Stimulated activated naive CD8-positive, alpha-beta T cell treated with anti-CD3 and anti-CD28 coated beads, Interleukin-15, amount 100 ng/mL, for 72 hours (primary cell): ENCODE measurements at regions not wholly inside any gene's neighbourhood (a gene's known extent, or its start where the extent isn't known, plus 50 kb on each side); places are given as distances from the start of the nearest gene placed in this dataset.
A peak's percentile ranks its signal among the peaks of the same experiment; 100 is the strongest.

ENCODE experiments used
- ATAC-seq: fragments of 150-1000 bp; cut with Tn5 transposase; 2 replicates; pipeline ENCODE4 v1.10.0; 2021; ENCODE audit warnings: mild to moderate bottlenecking, moderate library complexity
- DNase-seq, 2 donors: peaks; one replicate each; pipeline ENCODE4 v3.0.0; 2021 to 2022
- H3K27ac Mint-ChIP-seq, 2 donors: one replicate each; pipeline ENCODE4 v1.8.0; 2022; ENCODE audit warnings: mild to moderate bottlenecking in 2 of 2, mixed read lengths in 2 of 2, moderate library complexity in 2 of 2
- H3K27me3 Mint-ChIP-seq: one replicate; pipeline ENCODE4 v1.8.0; 2022; ENCODE audit warnings: mixed read lengths
- H3K4me1 Mint-ChIP-seq: one replicate; pipeline ENCODE4 v1.8.0; 2022; ENCODE audit warnings: mild to moderate bottlenecking, mixed read lengths
- H3K4me3 Mint-ChIP-seq, 2 donors: one replicate each; pipeline ENCODE4 v1.8.0; 2022; ENCODE audit warnings: mild to moderate bottlenecking in 2 of 2, mixed read lengths in 2 of 2, moderate library complexity in 1 of 2
- H3K9me3 Mint-ChIP-seq, 2 donors: one replicate each; pipeline ENCODE4 v1.8.0; 2022; ENCODE audit warnings: mixed read lengths in 2 of 2

DNA sequence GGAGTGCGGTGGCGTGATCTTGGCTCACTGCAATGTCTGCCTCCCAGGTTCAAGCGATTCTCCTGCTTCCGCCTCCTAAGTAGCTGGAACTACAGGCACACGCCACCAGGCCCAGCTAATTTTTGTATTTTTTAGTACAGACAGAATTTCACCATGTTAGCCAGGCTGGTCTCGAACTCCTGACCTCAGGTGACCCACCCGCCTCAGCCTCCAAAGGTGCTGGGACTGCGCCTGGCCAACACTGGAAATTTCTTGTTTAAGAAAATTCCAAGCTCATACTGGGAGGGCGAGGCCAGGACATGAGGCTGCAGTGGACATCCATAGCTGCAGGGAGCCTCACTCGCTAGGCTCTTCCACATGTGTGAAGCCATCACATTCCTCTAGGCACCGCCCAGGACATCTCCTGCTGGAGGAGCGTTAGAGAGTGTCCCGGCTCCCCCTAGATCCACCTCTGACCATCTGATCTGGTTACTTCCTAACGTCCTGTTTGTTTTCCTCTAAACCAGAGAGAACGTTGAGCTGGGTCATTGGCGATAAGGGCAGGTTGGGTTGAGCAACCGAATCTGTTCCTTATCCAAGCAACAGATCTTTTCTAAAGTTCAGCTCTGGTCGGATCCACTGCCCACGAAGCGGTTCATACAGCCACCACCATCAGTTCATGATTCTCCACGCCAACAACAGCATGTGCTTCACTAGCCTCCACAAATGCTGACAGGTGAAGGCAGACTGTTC, 108.2 kb upstream of the MED13L start:
- no peaks in the 10 kb centered on the region for H3K9me3 Mint-ChIP-seq
- H3K4me3 Mint-ChIP-seq, result no peak overlapping the region
- no peak for ATAC-seq
- no peaks in the 10 kb centered on the region for H3K4me1 Mint-ChIP-seq
- no peak overlapping the region for H3K27ac Mint-ChIP-seq
- no peak for DNase-seq
- no peaks in the 10 kb centered on the region for H3K27me3 Mint-ChIP-seq

DNA sequence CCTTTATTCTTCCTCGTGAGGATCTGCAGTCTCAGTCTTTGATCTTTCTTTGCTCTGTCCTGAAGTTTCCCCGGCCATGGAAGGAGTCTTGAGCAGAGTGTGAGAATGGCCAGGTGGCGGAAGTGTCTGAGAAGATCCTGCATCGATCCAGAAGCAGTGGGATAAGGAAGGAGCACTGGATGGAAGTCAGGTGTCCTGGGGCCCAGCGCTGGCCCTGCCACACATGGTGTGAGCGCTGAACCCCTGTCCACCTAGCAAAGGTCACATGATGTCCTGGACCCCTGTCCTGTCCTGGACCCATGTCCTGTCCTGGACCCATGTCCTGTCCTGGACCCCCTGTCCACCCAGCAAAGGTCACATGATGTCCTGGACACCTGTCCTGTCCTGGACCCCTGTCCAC, 111.8 kb upstream of the MED13L start:
- Mint-ChIP-seq H3K9me3 (no peaks in the 10 kb centered on the region), H3K27ac (no peak overlapping the region), H3K4me3 (no peak overlapping the region), H3K4me1 (peaks cover 10% of the 10 kb centered on the region), H3K27me3 (no peaks in the 10 kb centered on the region)
- DNase-seq, result no peak
- no peak for ATAC-seq

DNA sequence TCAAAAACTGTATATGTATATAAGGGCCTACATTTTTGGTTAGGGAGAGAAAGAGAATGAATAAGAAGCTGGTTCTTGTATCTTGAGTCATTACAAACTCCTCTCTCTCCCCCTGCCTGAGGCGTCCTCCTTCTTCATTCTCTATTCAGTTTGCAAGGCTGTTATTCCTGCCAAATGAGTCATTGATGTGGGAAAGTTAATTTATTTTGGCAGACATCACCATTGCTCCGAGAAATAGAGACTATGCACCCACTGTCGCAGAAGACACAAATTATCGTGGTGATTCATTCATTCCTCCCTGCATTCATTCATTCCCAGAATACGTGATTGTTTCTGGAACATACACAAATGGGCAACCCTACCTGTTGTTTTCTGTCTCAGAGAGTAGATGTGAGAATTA, 112.5 kb upstream of the MED13L start:
- Mint-ChIP-seq H3K4me3 (no peak overlapping the region), H3K27ac (no peak overlapping the region), H3K27me3 (no peaks in the 10 kb centered on the region), H3K9me3 (no peaks in the 10 kb centered on the region), H3K4me1 (peaks cover 10% of the 10 kb centered on the region)
- ATAC-seq, result no peak
- no peak for DNase-seq

DNA sequence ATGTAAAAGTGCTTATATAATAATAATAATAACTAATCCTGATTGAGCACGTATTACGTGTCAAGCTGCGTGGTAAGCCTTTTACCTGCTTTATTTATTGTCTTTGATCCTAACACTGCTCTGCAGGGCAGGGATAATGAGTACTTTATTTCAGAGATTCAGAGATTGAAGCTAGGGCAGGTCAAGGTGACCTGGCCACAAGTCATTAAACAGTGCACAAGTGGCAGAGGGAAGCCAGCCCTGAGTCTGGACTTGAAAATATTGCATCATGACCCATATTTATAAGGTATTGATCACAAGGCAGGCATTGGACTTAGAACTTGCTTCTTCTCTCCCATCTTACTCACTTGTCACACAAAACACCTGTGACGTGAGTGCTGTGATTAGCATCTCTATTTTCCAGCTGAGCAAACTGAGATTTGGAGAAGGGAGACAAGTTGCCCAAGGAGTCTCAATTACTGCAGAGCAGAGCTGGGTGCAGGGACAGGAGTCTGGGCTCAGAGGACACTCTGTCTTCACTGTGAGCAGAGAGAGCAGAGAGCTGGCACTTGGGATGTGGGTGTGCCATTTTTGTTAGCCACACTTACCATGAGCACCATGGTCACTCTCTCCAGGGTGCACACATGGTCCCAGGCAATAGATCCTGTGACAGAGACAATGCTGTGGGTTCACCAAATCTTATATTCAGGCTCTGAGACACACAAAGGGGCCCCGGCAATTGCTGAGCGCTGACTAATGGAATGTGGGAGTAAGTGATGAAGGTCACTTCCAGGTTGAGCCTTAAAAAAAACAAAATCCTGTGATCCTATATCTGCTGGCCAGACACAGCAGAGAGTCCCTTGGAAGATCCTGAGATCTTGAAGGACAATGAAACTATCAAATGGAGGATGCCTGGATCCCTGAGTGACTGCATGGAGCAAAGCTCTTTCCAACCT, 113.2 kb upstream of the MED13L start:
- DNase-seq, result no peak
- no peak overlapping the region for H3K4me3 Mint-ChIP-seq
- H3K27ac Mint-ChIP-seq, result peak overlapping the region in 1 of 2 donors; percentile 65
- H3K9me3 Mint-ChIP-seq, result no peaks in the 10 kb centered on the region
- H3K27me3 Mint-ChIP-seq, result no peaks in the 10 kb centered on the region
- no peak for ATAC-seq
- H3K4me1 Mint-ChIP-seq, result peaks cover 10% of the 10 kb centered on the region

DNA sequence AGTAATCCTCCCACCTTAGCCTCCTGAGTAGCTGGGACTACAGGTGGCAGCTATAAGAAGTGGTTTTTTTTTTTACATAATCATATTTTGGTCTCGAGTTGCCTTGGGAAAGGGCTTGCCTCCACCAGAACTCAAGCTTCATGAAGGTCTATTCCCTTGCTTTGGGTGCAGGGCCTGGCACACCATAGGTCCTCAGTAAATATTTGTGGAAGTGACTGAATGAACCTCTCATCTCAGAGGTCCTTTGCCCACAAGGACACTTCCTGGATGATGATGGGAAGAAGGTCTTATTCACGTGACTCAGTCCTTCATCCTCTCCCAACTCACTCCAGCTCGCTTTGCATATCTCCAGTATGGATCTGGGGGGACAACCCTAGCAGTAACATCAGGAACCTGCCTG, 114.0 kb upstream of the MED13L start:
- Mint-ChIP-seq H3K27me3 (no peaks in the 10 kb centered on the region), H3K4me1 (peaks cover 10% of the 10 kb centered on the region)

DNA sequence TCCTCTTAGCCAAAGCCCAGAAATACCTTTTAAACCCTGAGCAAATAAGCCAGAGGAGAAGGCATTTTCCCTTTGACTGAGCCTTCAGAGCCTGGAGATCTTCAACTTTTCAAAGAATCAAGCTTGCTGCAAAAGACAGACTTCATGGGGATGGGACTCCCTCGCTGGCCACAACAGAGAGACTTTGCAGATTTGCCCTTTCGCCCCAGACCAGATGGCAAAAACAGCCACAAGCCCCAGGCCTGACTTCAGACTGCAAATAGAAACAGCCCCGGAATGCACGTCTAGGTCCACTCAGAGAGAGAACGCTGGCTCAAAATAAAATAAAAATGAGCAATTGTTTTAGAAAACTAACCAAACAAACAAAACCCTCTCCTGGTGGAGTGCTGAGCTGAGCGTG, 114.6 kb upstream of the MED13L start:
- Mint-ChIP-seq H3K27ac (peak overlapping the region in 1 of 2 donors; percentile 60), H3K9me3 (no peaks in the 10 kb centered on the region), H3K4me1 (peaks cover 10% of the 10 kb centered on the region), H3K4me3 (no peak overlapping the region), H3K27me3 (no peaks in the 10 kb centered on the region)
- DNase-seq (no peak), ATAC-seq (no peak)

More for the DNA sequence above, 114.0 kb upstream of the MED13L start:
- no peak overlapping the region for H3K4me3 Mint-ChIP-seq
- H3K9me3 Mint-ChIP-seq, result no peaks in the 10 kb centered on the region
- no peak for ATAC-seq
- no peak for DNase-seq
- H3K27ac Mint-ChIP-seq, result no peak overlapping the region

DNA sequence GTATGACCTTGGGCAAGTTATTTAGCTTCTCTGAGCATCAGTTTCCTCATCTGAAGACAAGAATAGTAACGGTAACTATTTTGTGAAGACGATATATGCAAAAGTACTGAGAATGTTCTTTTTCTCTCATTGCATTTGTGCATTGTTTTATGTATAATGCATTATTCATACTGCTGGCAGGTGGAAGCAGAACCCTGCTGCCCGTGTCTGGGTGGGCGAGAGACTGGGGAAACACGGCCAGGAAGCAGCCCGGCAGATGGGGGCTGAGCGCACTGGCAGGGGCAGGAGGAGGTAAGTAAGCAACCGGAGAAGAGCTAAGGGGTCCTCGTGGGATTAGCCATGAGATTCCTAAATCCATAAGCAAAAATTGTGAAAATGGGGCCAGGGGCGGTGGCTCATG, 115.8 kb upstream of the MED13L start:
- H3K4me1 Mint-ChIP-seq, result peaks cover 10% of the 10 kb centered on the region
- H3K4me3 Mint-ChIP-seq, result peak overlapping the region in 1 of 2 donors; percentile 53
- peak overlapping the region in 1 of 2 donors; percentile 86 for H3K27ac Mint-ChIP-seq
- H3K9me3 Mint-ChIP-seq, result peaks cover under 1 to 8% of the 10 kb centered on the region in 2 donors
- DNase-seq, result no peak
- no peaks in the 10 kb centered on the region for H3K27me3 Mint-ChIP-seq
- no peak for ATAC-seq

DNA sequence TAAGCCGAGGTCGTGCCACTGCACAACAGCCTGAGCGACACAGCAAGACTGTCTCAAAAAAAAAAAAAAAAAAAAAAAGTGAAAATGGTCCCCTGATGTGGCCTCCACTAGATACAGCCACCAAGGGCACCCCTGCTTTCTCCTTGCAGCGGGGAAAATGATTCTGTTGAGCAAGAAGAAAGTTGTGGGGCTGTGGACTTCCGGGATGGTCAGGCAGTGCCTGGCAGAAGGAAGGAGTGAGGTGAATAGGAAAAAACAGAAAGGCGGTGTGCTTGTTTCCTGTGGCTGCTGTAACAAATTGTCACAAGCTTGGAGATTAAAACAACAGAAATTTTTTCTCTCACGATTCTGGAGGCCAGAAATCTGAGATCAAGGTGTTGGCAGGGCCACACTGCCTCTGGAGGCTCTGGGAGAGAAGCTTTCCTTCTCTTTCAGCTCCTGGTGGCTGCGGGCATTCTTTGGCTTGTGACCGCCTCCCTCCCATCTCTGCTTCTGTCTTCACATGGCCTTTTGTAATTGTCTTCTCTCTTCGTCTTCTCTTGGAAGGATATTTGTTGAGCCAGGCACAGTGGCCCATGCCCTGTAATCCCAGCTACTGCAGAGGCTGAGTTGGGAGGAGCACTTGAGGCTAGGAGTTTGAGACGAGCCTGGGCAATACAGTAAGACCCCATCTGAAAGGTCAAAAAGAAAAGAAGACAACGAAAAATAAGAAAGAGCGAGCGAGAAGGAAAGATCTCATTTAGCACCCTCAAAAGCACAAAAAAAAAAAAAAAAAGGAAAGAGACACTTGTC, 116.6 kb upstream of the MED13L start:
- no peaks in the 10 kb centered on the region for H3K27me3 Mint-ChIP-seq
- ATAC-seq (no peak), DNase-seq (no peak)
- peaks cover 10% of the 10 kb centered on the region for H3K4me1 Mint-ChIP-seq
- peaks cover 9 to 16% of the 10 kb centered on the region in 2 donors for H3K9me3 Mint-ChIP-seq
- no peak overlapping the region for H3K4me3 Mint-ChIP-seq
- H3K27ac Mint-ChIP-seq, result peak overlapping the region in 1 of 2 donors; percentile 58

DNA sequence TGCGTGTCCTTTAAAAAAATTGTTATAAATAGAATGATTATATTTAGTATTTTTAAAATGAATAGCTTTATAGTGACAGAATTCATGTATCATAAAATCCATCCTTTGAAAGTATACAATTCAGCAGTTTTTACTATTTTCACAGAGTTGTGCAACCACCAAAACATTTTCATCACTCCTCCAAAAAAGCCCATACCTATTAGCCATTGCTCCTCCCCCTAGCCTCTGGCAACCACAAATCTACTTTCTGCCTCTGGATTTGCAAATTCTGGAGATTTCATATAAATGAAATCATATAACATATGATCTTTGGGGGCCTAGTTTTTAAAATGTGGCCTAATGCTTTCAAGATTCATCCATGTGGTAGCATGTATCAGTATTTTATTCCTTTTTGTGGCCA, 117.9 kb upstream of the MED13L start:
- DNase-seq, result no peak
- H3K4me1 Mint-ChIP-seq, result peaks cover 10% of the 10 kb centered on the region
- no peak for ATAC-seq
- no peak overlapping the region for H3K27ac Mint-ChIP-seq
- H3K27me3 Mint-ChIP-seq, result no peaks in the 10 kb centered on the region
- H3K9me3 Mint-ChIP-seq, result peaks cover 20 to 22% of the 10 kb centered on the region in 2 donors
- H3K4me3 Mint-ChIP-seq, result no peak overlapping the region

DNA sequence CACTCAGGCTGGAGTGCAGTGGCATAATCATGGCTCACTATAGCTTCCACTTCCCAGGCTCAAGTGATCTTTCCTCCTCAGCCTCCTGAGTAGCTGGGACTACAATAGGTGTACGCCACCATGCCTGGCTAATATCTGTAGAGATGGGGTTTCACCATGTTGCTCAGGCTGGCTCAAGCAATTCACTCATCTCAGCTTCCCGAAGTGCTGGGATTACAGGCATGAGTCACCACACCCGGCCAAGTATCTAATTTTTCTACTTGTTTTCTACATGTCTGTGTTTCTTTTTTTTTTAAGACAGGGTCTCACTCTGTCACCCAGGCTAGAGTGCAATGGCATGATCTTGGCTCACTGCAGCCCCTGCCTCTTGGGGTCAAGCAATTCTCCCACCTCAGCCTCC, 119.7 kb upstream of the MED13L start:
- peaks cover 30 to 35% of the 10 kb centered on the region in 2 donors for H3K9me3 Mint-ChIP-seq
- H3K4me3 Mint-ChIP-seq, result no peak overlapping the region
- DNase-seq (no peak), ATAC-seq (no peak)
- H3K4me1 Mint-ChIP-seq, result peaks cover 10% of the 10 kb centered on the region
- no peak overlapping the region for H3K27ac Mint-ChIP-seq
- H3K27me3 Mint-ChIP-seq, result no peaks in the 10 kb centered on the region

DNA sequence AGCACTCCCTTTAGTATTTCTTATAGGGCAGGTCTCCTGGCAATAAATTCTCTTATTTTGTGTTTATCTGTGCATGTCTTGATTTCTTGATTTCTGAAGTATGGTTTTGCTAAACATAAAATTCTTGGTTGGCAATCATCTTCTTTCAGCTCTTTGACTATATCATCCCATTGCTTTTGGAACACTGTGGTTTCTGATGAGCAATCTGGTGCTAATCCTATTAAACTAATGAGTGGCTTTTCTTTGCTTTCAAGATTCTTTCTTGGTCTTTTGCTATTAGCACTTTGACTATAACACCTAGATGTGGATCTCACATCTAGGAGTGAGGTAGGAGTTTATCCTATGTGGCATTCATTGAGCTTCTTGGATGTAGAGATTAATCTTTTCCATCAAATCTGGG, 120.7 kb upstream of the MED13L start:
- no peak overlapping the region for H3K27ac Mint-ChIP-seq
- H3K4me3 Mint-ChIP-seq, result no peak overlapping the region
- H3K27me3 Mint-ChIP-seq, result no peaks in the 10 kb centered on the region
- peaks cover 30 to 35% of the 10 kb centered on the region in 2 donors for H3K9me3 Mint-ChIP-seq
- DNase-seq (no peak), ATAC-seq (no peak)
- H3K4me1 Mint-ChIP-seq, result peaks cover 4% of the 10 kb centered on the region

DNA sequence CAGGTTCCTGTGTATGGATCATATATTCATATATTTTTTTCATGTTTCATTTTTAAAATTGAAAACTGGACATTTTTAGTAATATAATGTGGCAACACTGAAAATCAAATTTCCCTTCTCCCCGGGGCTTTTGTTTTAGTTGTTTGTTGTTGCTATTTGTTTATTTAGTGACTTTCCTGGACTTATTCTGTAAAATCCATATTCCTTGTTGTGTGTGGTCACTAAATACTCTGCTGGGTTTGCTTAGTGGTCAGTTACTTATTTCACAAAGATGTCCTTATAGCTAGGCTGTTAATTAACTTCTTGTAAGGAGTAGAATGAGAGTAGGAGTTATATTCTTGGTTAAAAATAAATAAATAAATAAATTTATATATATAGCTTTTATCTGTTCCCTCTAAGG, 121.6 kb upstream of the MED13L start:
- H3K27me3 Mint-ChIP-seq, result no peaks in the 10 kb centered on the region
- DNase-seq (no peak), ATAC-seq (no peak)
- no peak overlapping the region for H3K27ac Mint-ChIP-seq
- no peak overlapping the region for H3K4me3 Mint-ChIP-seq
- no peaks in the 10 kb centered on the region for H3K4me1 Mint-ChIP-seq
- H3K9me3 Mint-ChIP-seq, result peaks cover 30 to 35% of the 10 kb centered on the region in 2 donors

DNA sequence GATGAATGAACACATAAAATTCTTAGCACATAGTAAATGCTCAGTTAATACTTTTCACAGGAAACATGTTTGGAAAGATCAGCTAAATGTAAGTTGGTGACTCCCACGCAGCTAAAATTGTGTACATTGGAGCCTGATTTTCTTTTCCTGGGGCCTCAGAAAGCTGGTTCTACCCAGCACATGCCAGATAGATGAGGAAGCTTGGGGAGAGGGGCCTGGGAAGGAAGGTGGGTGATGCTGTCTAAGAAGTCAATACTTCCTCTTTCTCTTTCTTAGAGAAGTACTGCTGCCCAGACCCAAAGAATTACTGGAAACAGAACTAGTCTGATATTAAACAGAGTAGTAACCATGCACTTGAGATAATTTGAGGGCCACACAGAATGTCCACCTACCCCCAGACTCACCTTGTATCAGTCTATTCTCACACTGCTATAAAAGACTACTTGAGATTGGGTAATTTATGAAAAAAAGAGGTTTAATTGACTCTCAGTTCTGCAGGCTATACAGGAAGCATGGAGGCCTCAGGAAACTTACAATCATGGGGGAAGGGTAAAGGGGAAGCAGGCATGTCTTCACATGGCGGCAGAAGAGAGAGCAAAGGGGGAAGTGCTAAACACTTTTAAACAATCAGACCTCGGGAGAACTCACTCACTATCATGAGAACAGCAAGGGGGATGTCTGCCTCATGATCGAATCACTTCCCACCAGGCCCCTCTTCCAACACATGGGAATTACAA, 123.3 kb upstream of the MED13L start:
- Mint-ChIP-seq H3K27ac (no peak overlapping the region), H3K27me3 (no peaks in the 10 kb centered on the region), H3K9me3 (peaks cover 30 to 35% of the 10 kb centered on the region in 2 donors), H3K4me3 (no peak overlapping the region), H3K4me1 (no peaks in the 10 kb centered on the region)
- ATAC-seq (no peak), DNase-seq (no peak)

DNA sequence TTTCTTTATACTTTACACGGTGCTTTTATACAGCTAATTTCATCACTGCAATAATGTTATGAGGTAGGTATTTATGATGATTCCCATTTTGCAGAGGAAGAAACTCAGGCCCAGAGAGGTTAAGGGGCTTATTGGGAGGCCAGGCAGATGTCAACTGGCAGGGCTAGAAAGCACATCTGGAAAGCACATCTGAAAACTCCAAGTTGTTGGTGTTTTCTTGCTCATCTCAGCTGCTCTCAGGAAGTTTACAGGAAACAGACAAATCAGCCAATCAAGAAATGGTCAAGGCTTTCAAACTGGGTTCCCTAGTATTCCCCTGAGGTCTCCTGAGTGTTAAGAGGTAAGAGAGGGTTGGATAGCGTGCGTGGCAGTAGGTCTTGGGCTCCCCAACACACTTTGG, 124.1 kb upstream of the MED13L start:
- H3K27me3 Mint-ChIP-seq, result no peaks in the 10 kb centered on the region
- DNase-seq (no peak), ATAC-seq (no peak)
- no peak overlapping the region for H3K4me3 Mint-ChIP-seq
- H3K27ac Mint-ChIP-seq, result no peak overlapping the region
- H3K4me1 Mint-ChIP-seq, result no peaks in the 10 kb centered on the region
- H3K9me3 Mint-ChIP-seq, result peaks cover 30 to 35% of the 10 kb centered on the region in 2 donors
